ENCODE measurements at regions not wholly inside any gene's neighbourhood (a gene's known extent, or its start where the extent isn't known, plus 50 kb on each side); places are given as distances from the start of the nearest gene placed in this dataset.

GRCh38 chr4:3838437-3839380 is 72.5 kb downstream of the ADRA2C start:
- TF ChIP-seq PATZ1 (CRISPR knock-in tag; IDR thresholded peaks at IDR 0.05; ENCODE audit: borderline replicate concordance): no peak
- TF ChIP-seq ZFP3 (CRISPR knock-in tag; IDR thresholded peaks at IDR 0.05): no peak
- no peak for TF ChIP-seq CSRNP3 (CRISPR knock-in tag; IDR thresholded peaks at IDR 0.05)
